GM19328 (cell line): ENCODE measurements at regions not wholly inside any gene's neighbourhood (a gene's known extent, or its start where the extent isn't known, plus 50 kb on each side); places are given as distances from the start of the nearest gene placed in this dataset.
"Not testable (repeated sequence)": the region's sequence is repeated elsewhere in the genome, so short reads cannot be mapped to it uniquely, and the experiment has no call there.

Source experiments
- ATAC-seq: cut with Tn5 transposase; IDR thresholded peaks from one replicate; pipeline ENCODE4 v1.9.1; 2021; ENCODE audit warnings: mild to moderate bottlenecking, moderate library complexity; ENCODE audit not compliant: unreplicated experiment

- ATAC-seq = no peak
Observed at GRCh38 chr9:102514541-102514940, 480.6 kb upstream of the CYLC2 start.

DNA sequence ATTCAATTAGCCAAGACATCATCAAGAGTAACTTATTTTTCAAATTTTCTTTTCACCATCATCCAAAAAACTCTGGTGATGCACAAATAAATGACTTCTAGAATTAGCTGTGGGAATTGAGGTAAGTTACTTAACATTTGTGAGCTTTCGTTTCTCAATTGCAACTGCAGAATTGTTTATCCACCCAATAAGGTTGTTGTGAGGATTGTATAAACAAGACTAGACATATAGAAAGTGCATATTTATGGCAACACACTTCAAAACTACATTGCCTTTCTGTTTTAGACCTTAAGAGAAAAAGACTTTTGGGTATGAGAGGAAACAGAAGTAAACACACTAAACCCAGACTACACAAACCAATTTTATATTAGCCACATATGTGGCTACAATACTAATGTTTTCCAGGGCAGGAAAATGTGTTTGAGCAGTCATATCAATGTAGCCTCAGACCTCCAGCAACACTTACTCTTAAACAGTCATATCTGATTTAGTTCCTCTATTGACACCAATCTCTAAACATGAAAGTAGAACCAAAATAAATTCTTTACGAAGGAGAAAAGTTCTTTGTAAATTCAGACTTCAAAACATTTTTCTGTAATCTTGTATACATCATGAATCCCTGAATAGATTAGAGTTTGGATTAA lies 488.0 kb upstream of the CYLC2 start:
- ATAC-seq = no peak

DNA sequence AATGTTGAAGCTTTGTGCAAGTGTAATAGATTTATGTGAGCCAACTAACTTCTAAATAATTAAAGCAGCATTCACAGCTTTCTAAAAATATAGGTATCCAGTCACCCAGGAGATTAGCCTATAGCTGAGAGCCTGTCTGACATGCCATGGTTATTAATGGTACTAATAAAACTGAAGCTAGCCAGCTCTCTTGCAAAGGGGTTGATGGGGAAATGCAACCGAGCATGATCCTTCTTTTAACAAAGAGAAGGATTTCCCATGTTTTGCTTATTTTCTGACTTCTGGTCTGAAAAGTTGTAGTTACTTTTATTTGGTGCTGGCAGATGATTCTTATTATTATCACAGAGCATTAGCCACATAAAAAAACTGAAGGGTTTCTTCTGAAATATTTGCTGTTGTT lies 488.7 kb upstream of the CYLC2 start:
- ATAC-seq = no peak

DNA sequence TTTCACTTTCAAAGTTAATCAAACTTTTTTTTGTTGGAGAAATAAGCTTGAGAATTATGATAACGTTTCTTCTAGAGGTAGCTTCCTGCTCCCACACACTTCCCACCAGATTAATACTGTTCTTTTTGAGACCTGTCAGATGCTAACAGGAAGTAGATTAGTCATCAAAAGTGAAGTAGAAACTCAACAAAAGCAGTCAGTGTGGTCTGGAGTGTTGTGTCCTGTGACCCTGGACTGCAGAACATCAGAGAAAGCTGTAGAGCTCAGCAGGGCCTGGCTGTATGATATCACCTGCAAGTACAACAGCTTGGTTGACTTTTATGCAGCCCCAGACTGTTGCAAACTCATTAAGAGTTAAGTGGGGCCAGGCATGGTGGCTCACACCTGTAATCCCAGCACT lies 495.7 kb upstream of the CYLC2 start:
- no peak for ATAC-seq

DNA sequence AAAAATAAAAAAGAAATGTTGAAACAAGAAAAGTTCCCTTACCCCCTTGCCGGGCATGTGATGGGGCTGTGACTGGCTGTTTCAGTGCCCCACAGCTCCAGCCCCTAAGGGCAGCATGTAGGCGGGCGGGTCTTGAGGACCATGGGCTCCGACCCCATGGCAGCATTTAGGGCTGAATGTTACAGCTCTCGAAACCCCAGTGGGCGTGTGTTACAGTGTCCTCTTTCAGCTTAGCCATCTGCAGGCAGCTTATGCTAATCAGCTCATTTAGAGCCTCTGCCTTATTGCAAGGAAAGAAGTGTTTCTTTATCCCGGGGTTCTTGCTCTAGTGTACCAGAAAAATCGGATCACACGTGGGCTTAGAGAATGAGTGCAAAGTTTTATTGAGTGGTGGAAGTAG lies 497.4 kb upstream of the CYLC2 start:
- no peak for ATAC-seq

DNA sequence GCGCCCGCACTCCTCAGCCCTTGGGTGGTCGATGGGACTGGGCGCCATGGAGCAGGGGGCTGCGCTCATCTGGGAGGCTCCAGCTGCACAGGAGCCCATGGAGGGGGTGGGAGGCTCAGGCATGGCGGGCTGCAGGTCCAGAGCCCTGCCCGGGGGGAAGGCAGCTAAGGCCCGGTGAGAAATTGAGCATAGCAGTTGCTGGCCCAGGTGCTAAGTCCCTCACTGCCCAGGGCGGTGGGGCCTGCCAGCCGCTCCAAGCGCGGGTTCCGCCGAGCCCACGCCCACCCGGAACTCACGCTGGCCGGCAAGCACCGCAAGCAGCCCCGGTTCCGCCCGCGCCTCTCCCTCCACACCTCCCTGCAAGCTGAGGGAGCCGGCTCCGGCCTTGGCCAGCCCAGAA lies 508.2 kb upstream of the CYLC2 start:
- ATAC-seq = not testable (repeated sequence)

- no peak for ATAC-seq
Observed at GRCh38 chr9:102483651-102484050, 511.5 kb upstream of the CYLC2 start.

GRCh38 chr9:102482776-102483175 lies 512.4 kb upstream of the CYLC2 start:
- no peak for ATAC-seq

DNA sequence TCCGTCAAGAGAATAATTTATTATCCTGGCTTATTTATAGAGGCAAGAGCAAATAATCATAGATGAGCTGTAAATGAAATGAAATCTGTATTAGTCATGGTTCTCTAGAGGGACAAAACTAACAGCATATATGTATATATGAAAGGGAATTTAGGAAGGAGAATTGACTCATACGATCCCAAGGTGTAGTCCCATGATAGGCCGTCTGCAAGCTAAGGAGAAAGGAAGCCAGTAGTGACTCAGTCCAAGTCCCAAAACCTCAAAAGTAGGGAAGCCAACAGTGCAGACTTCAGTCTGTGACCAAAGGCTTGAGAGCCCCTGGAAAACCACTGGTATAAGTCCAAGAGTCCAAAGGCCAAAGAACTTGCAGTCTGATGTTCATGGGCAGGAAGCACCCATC lies 515.9 kb upstream of the CYLC2 start:
- no peak for ATAC-seq

DNA sequence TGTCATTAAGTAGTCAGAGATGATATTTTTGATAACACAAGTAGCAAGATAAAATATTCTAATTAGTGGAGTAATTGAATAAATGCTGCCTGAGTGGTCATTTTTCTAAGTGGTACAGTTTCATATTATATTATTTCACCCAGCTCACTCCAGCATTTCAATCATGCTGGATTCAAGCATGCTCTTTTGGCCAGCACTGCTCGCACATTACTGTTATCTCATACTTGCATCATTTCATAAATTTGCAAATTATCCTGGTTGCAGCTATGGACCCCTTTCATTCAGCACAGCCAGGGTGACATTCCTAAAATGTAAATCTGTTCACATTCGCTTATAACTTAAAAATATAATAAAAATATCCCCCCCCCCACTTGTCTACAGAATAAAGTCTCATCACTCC lies 520.8 kb upstream of the CYLC2 start:
- no peak for ATAC-seq

GRCh38 chr9:102469430-102469829 lies 525.7 kb upstream of the CYLC2 start:
- not testable (repeated sequence) for ATAC-seq

DNA sequence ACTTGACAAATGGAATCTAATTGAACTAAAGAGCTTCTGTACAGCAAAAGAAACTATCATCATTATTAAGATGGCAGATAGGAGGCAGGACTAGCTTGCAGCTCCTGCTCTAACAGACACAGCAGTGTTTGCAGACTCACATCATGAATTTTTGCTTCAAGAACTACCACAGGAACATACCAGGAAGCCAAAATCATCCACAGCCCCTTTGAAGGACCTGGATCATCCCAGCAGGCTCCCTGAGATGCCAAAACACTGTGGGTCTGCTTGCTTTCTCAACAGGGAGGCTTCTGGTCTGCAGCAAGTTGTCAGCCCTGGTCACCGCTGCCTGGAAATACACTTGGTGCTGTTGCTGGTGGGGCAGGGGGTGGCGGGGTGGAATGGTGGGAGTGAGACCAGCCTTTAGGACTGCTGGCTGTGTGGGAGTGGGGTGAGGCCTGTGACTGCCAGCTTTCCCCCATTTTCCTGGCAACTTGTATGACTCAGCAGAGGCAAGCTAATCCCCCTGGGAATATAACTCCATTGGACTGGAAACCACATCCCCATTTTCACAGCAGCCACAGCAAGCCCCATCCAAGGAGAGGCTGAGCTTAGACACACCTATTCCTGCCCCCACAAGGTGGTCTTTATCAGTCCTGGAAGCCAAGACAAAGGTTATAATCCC lies 533.8 kb upstream of the CYLC2 start:
- no peak for ATAC-seq

DNA sequence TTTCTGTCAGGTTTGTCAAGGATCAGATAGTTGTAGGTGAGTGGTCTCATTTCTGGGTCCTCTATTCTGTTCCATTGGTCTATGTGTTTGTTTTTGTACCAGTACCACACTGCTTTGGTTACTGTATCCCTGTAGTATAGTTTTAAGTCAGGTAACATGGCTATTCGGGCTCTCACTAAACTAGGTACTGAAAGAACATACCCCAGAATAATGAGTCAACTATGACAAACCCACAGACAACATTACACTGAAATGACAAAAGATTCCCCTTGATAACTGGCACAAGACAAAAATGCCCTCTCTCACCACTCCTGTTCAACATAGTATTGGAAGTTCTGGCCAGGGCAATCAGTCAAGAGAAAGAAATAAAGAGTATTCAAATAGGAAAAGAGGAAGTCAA lies 535.3 kb upstream of the CYLC2 start:
- no peak for ATAC-seq

- ATAC-seq = no peak
Observed at GRCh38 chr9:102456562-102456961, 538.6 kb upstream of the CYLC2 start.

- no peak for ATAC-seq
Observed at GRCh38 chr9:102445906-102446305, 549.2 kb upstream of the CYLC2 start.

DNA sequence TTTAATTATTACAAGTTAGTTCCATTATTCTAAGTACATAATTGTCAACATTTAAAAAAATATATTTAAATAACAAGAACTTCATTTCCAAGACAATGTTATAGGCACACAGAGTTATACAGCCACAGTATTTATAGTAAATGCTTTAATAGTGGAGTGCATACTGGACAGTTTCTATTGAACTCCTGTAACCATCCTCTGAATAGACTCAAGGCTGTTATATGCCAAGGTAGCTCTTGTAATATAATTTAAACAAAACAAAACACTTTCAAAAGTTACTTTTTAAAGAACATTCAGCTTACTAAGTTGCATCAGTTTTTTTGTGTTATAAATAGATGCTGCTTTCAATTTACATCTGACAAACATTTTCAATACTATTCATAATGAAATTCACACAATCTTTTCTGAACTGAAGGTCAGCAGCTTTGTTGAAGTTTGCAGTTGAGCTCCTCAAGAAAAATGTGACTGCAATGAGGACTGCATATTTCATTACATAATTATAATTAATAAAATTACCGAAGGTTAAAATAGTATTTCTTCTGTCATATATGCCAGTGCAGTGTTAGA lies 549.9 kb upstream of the CYLC2 start:
- no peak for ATAC-seq

DNA sequence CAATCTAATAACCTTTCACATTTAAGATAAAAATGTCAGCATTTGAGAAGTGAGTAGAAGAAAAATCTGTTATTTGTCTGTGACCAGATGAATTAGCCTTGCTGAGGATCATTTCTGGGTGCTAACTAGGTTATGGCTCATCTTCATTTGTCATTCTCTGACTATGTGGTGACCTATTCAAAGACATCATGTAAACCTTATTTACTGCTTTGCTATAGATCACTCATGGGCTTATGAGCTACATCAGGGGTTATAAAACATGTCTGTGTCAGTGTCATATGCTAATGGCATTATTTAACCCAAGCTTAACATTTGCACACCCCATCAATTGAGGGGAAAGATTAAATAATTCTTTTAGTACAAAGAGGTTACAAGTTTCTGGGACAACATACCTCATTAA lies 555.5 kb upstream of the CYLC2 start:
- no peak for ATAC-seq

- not testable (repeated sequence) for ATAC-seq
Observed at GRCh38 chr9:102436599-102436998, 558.5 kb upstream of the CYLC2 start.

DNA sequence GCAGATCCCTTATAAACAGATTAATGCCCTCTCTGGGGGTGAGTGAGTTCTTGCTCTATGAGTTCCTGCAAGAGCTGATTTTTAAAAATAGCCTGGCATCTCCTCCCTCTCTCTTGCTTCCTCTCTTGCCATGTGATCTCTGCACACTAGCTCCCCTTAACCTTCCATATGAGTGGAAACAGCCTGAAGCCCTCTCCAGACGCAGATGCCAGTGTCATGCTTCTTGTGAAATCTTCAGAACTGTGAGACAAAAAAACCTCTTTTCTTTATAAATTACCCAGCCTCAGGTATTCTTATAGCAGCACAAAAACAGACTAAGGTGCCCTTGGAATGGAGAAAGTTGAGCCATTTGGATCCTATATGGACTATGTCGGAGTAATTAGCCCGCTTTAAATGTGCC lies 559.7 kb upstream of the CYLC2 start:
- ATAC-seq = no peak

DNA sequence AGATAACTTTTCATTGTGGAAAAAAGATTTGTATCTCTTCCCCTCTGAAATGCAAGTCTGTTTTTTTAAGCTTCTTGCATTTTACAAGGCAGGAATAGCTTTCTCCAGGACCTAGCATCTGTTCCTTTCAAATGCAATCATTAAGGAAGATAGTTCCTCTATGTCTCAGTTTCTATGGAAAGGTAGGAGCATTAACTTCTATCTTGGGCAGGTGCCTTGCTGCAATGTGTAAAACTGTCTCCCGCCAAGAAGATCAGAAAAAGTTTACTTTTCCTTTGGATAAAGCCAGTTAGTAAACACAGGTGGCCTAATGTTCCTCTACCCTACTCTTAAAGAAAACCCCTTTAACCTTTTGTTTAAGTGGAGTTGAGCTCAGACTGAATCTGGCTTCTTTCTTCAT lies 560.6 kb upstream of the CYLC2 start:
- ATAC-seq = no peak

GRCh38 chr9:102428305-102428704 lies 566.8 kb upstream of the CYLC2 start:
- ATAC-seq = no peak

- ATAC-seq = not testable (repeated sequence)
Observed at GRCh38 chr9:102416251-102416650, 578.9 kb upstream of the CYLC2 start.
